Upper lobe of left lung (tissue), 4 donors: ENCODE measurements at regions not wholly inside any gene's neighbourhood (a gene's known extent, or its start where the extent isn't known, plus 50 kb on each side); places are given as distances from the start of the nearest gene placed in this dataset.

Experiments used
- EP300 ChIP-seq, 4 donors: sonication (generic); formaldehyde crosslinking; IDR thresholded peaks; one replicate each; pipeline ENCODE4 v1.5.1; 2017; ENCODE audit warnings: antibody characterized with exemption in 4 of 4, control low read depth in 2 of 4
- POLR2A ChIP-seq, 4 donors: fragments of 450-650 bp; IDR thresholded peaks; one replicate each; pipeline ENCODE4 v1.5.1; 2016 to 2017; ENCODE audit warnings: antibody characterized with exemption in 4 of 4, mild to moderate bottlenecking in 2 of 4
- POLR2AphosphoS5 ChIP-seq, 2 donors: sonication (generic); formaldehyde crosslinking; IDR thresholded peaks; one replicate each; pipeline ENCODE4 v1.5.1; 2017; ENCODE audit warnings: antibody characterized with exemption in 2 of 2
- TF ChIP-seq, protein P1 (sequence below), 6 experiments: fragments of 450-650 bp in 4 of 6; fragments of 200-600 bp in 2 of 6; sonication (generic) in 2 of 6; IDR thresholded peaks; one replicate each; pipeline ENCODE4 v1.5.1; 2016 to 2019; ENCODE audit warnings: antibody characterized with exemption in 6 of 6

DNA sequence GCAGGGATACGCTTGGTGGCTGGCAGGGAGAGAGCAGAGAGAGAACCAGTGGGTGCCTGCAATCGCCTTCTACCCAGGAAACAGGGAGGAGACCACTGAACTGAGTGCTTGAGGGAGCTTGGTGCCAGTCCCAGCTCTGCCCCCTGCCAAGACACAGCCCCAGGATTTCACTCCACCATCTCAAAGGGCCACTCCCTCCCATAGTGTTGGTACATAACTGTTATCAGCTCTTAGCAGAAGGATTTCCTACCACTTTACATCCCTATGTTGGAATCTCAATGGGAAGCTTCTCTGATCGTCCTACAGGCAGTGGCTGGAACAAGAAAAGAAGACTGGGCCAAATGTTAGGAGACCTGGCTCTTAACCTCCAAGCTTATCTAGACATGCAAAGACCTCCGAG lies 157.4 kb upstream of the FOXN3 start:
- peak in 1 of 2 donors; percentile 27 for TF ChIP-seq POLR2AphosphoS5 (IDR thresholded peaks at IDR 0.05)
- no peak for TF ChIP-seq POLR2A (IDR thresholded peaks at IDR 0.05)
- TF ChIP-seq, protein P1, sequence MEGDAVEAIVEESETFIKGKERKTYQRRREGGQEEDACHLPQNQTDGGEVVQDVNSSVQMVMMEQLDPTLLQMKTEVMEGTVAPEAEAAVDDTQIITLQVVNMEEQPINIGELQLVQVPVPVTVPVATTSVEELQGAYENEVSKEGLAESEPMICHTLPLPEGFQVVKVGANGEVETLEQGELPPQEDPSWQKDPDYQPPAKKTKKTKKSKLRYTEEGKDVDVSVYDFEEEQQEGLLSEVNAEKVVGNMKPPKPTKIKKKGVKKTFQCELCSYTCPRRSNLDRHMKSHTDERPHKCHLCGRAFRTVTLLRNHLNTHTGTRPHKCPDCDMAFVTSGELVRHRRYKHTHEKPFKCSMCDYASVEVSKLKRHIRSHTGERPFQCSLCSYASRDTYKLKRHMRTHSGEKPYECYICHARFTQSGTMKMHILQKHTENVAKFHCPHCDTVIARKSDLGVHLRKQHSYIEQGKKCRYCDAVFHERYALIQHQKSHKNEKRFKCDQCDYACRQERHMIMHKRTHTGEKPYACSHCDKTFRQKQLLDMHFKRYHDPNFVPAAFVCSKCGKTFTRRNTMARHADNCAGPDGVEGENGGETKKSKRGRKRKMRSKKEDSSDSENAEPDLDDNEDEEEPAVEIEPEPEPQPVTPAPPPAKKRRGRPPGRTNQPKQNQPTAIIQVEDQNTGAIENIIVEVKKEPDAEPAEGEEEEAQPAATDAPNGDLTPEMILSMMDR (IDR thresholded peaks at IDR 0.05) = no peak
- peak in 1 of 4 donors; percentile 20 for TF ChIP-seq EP300 (IDR thresholded peaks at IDR 0.05)
